Hepatocyte (in vitro differentiated cells): ENCODE measurements at regions not wholly inside any gene's neighbourhood (a gene's known extent, or its start where the extent isn't known, plus 50 kb on each side); places are given as distances from the start of the nearest gene placed in this dataset.

ENCODE experiments used
- DNase-seq: peaks from one replicate; pipeline ENCODE4 v3.0.0-alpha.2; 2016; ENCODE audit warnings: low spot score
- H2AFZ ChIP-seq: fragments of 200-600 bp; sonication (generic); 2 replicates; pipeline ENCODE4 v1.6.0; 2016; ENCODE audit warnings: antibody characterized with exemption, mild to moderate bottlenecking
- H3K27ac ChIP-seq: fragments of 200-600 bp; sonication (generic); 2 replicates; pipeline ENCODE4 v1.5.1; 2016; ENCODE audit warnings: mild to moderate bottlenecking
- H3K27me3 ChIP-seq: fragments of 200-600 bp; sonication (generic); 2 replicates; pipeline ENCODE4 v1.6.1; 2016
- H3K36me3 ChIP-seq: fragments of 200-600 bp; sonication (generic); replicated peaks from 2 replicates; pipeline ENCODE4 v1.5.1; 2016; ENCODE audit warnings: low read depth; ENCODE audit not compliant: insufficient read depth
- H3K4me1 ChIP-seq: fragments of 200-600 bp; sonication (generic); 2 replicates; pipeline ENCODE4 v1.5.1; 2016; ENCODE audit warnings: mild to moderate bottlenecking, moderate library complexity; ENCODE audit not compliant: insufficient read depth
- H3K4me2 ChIP-seq: fragments of 200-600 bp; sonication (generic); 2 replicates; pipeline ENCODE4 v1.6.0; 2016
- H3K4me3 ChIP-seq: fragments of 200-600 bp; sonication (generic); 2 replicates; pipeline ENCODE4 v1.5.1; 2016; ENCODE audit warnings: mild to moderate bottlenecking
- H3K79me2 ChIP-seq: fragments of 200-600 bp; sonication (generic); 2 replicates; pipeline ENCODE4 v1.6.0; 2017; ENCODE audit warnings: mild to moderate bottlenecking
- H3K9me2 ChIP-seq: fragments of 200-600 bp; sonication (generic); replicated peaks from 2 replicates; pipeline ENCODE4 v1.6.0; 2017; ENCODE audit warnings: mild to moderate bottlenecking; ENCODE audit not compliant: insufficient read depth
- H3K9me3 ChIP-seq: fragments of 200-600 bp; sonication (generic); 2 replicates; pipeline ENCODE4 v1.5.1; 2016; ENCODE audit warnings: low read depth, mild to moderate bottlenecking
- H4K20me1 ChIP-seq: fragments of 200-600 bp; sonication (generic); 2 replicates; pipeline ENCODE4 v1.6.0; 2016; ENCODE audit warnings: mild to moderate bottlenecking; ENCODE audit not compliant: insufficient read depth, poor library complexity, severe bottlenecking
- CTCF ChIP-seq: fragments of 200-600 bp; sonication (generic); IDR thresholded peaks from 2 replicates; pipeline ENCODE4 v1.5.1; 2016; ENCODE audit warnings: antibody characterized with exemption, mild to moderate bottlenecking; ENCODE audit not compliant: poor library complexity
- EZH2 ChIP-seq: fragments of 200-600 bp; sonication (generic); IDR thresholded peaks from 2 replicates; pipeline ENCODE4 v1.6.1; 2016; ENCODE audit warnings: antibody characterized with exemption, mild to moderate bottlenecking, borderline replicate concordance
- EZH2phosphoT487 ChIP-seq: fragments of 200-600 bp; sonication (generic); IDR thresholded peaks from one replicate; pipeline ENCODE4 v1.6.1; 2018; ENCODE audit warnings: antibody characterized with exemption, mild to moderate bottlenecking, low read depth, moderate library complexity; ENCODE audit not compliant: unreplicated experiment, severe bottlenecking
- WGBS: methylation state at CpG from one replicate; pipeline ENCODE4 v1.1.6; 2016; ENCODE audit warnings: low lambda C conversion rate; ENCODE audit errors: missing lambda C conversion rate; 5-methylcytosine and 5-hydroxymethylcytosine counted together

GRCh38 chr21:35908311-35909078 is 151.8 kb downstream of the SETD4 start:
- Histone ChIP-seq H3K27me3 (no peaks in the 10 kb centered on the region), H3K79me2 (no peaks in the 10 kb centered on the region), H4K20me1 (no peaks in the 10 kb centered on the region), H2AFZ (no peak overlapping the region), H3K36me3 (no peaks in the 10 kb centered on the region), H3K27ac (no peak overlapping the region), H3K4me3 (no peak overlapping the region), H3K9me2 (no peaks in the 10 kb centered on the region), H3K9me3 (no peaks in the 10 kb centered on the region), H3K4me2 (no peak overlapping the region), H3K4me1 (no peaks in the 10 kb centered on the region)
- no peak for DNase-seq
- no peak for TF ChIP-seq CTCF
- no peak for TF ChIP-seq EZH2phosphoT487
- no peak for TF ChIP-seq EZH2
- WGBS = 75% methylated on average over 5 of the region's 5 CpGs

- Histone ChIP-seq H3K4me3 (no peak overlapping the region), H4K20me1 (no peaks in the 10 kb centered on the region), H3K9me2 (no peaks in the 10 kb centered on the region), H3K27ac (no peak overlapping the region), H3K36me3 (no peaks in the 10 kb centered on the region), H2AFZ (no peak overlapping the region), H3K4me2 (no peak overlapping the region), H3K79me2 (no peaks in the 10 kb centered on the region), H3K9me3 (no peaks in the 10 kb centered on the region), H3K27me3 (no peaks in the 10 kb centered on the region), H3K4me1 (no peaks in the 10 kb centered on the region)
- no peak for DNase-seq
- TF ChIP-seq CTCF = no peak
These were observed 153.7 kb downstream of the SETD4 start for GRCh38 chr21:35906586-35906985.

GRCh38 chr21:35905963-35906345 is 154.4 kb downstream of the SETD4 start:
- no peaks in the 10 kb centered on the region for H3K36me3 ChIP-seq
- no peak for TF ChIP-seq EZH2phosphoT487
- TF ChIP-seq EZH2 = no peak
- no peaks in the 10 kb centered on the region for H3K4me1 ChIP-seq
- no peak for DNase-seq
- no peak overlapping the region for H3K27ac ChIP-seq
- no peaks in the 10 kb centered on the region for H3K9me2 ChIP-seq
- H3K9me3 ChIP-seq = no peaks in the 10 kb centered on the region
- H3K79me2 ChIP-seq = no peaks in the 10 kb centered on the region
- WGBS = 93% methylated on average over 8 of the region's 8 CpGs
- no peak overlapping the region for H2AFZ ChIP-seq
- no peaks in the 10 kb centered on the region for H3K27me3 ChIP-seq
- H3K4me2 ChIP-seq = no peak overlapping the region
- no peak overlapping the region for H3K4me3 ChIP-seq
- no peaks in the 10 kb centered on the region for H4K20me1 ChIP-seq

GRCh38 chr21:35905096-35905962 is 155.0 kb downstream of the SETD4 start:
- H3K4me1 ChIP-seq = no peaks in the 10 kb centered on the region
- H3K4me3 ChIP-seq = no peak overlapping the region

More at GRCh38 chr21:35905096-35905962, 155.0 kb downstream of the SETD4 start:
- H3K27me3 ChIP-seq = no peaks in the 10 kb centered on the region
- H3K36me3 ChIP-seq = no peaks in the 10 kb centered on the region
- H3K79me2 ChIP-seq = no peaks in the 10 kb centered on the region
- no peaks in the 10 kb centered on the region for H4K20me1 ChIP-seq
- TF ChIP-seq EZH2 = no peak
- TF ChIP-seq CTCF = no peak
- no peaks in the 10 kb centered on the region for H3K9me2 ChIP-seq
- H3K27ac ChIP-seq = no peak overlapping the region
- no peak for DNase-seq
- no peak overlapping the region for H3K4me2 ChIP-seq
- 93% methylated on average over 11 of the region's 11 CpGs for WGBS
- no peak overlapping the region for H2AFZ ChIP-seq
- H3K9me3 ChIP-seq = no peaks in the 10 kb centered on the region
